Ovary (tissue), 7 donors: ENCODE measurements at regions not wholly inside any gene's neighbourhood (a gene's known extent, or its start where the extent isn't known, plus 50 kb on each side); places are given as distances from the start of the nearest gene placed in this dataset.

Experiments used
- DNase-seq, 5 donors: peaks; one replicate each; pipeline ENCODE4 v3.0.0-alpha.2; 2019 to 2020
- H3K27ac ChIP-seq, 2 donors: fragments of 200-600 bp; one replicate each; pipeline versions ENCODE4 v1.5.1 to v1.8.0; 2019 to 2022
- H3K27me3 ChIP-seq: fragments of 200-600 bp; one replicate; pipeline ENCODE4 v1.8.0; 2022
- H3K36me3 ChIP-seq: fragments of 200-600 bp; sonication (generic); one replicate; pipeline ENCODE4 v1.5.1; 2019
- H3K4me1 ChIP-seq: one replicate; pipeline ENCODE4 v1.8.1; 2013; ENCODE audit warnings: mild to moderate bottlenecking, moderate library complexity; ENCODE audit not compliant: insufficient read depth
- H3K4me3 ChIP-seq: fragments of 200-600 bp; sonication (generic); one replicate; pipeline ENCODE4 v1.5.1; 2017
- H3K9me3 ChIP-seq, 2 donors: fragments of 200-600 bp in 1 of 2; sonication (generic) in 1 of 2; one replicate each; pipeline versions ENCODE4 v1.5.1 to v1.8.1; 2013 to 2019; ENCODE audit warnings: mild to moderate bottlenecking in 1 of 2, moderate library complexity in 1 of 2
- EP300 ChIP-seq: sonication (generic); formaldehyde crosslinking; IDR thresholded peaks from one replicate; pipeline ENCODE4 v1.6.1; 2017; ENCODE audit warnings: antibody characterized with exemption
- POLR2A ChIP-seq: fragments of 450-650 bp; IDR thresholded peaks from one replicate; pipeline ENCODE4 v1.6.1; 2017; ENCODE audit warnings: antibody characterized with exemption, mild to moderate bottlenecking, moderate library complexity
- WGBS, 3 donors: extraction: QIAGEN DNeasy Blood & Tissue Kit in 1 of 3; methylation state at CpG; one replicate each; pipeline versions ENCODE4 v1.1.5 to v1.1.7; 2013 to 2017; 5-methylcytosine and 5-hydroxymethylcytosine counted together
- intact Hi-C, 4 donors: fragments of 100-400 bp; cut with DNase I; formaldehyde crosslinking; loops; one replicate each; pipeline versions ENCODE4 v1.11.0 to v1.15.1; 2022 to 2023
- TF ChIP-seq, protein P1 (sequence below), 3 donors: fragments of 450-650 bp in 2 of 3; fragments of 200-600 bp in 1 of 3; IDR thresholded peaks; one replicate each; pipeline versions ENCODE4 v1.5.1 to v1.8.0; 2016 to 2022; ENCODE audit warnings: antibody characterized with exemption in 3 of 3, mild to moderate bottlenecking in 1 of 3
- donor health status: DM: no; HTN: no; CAD: no; lungs with moderate emphysema.
- donor health status: DM: no; HTN: no; CAD: no.
- donor health status: Bipolar disorder and iron deficiency.
- donor health status: DM: no; HTN: no; CAD: no.
- donor health status: DM: yes; HTN: yes; CAD: no.

DNA sequence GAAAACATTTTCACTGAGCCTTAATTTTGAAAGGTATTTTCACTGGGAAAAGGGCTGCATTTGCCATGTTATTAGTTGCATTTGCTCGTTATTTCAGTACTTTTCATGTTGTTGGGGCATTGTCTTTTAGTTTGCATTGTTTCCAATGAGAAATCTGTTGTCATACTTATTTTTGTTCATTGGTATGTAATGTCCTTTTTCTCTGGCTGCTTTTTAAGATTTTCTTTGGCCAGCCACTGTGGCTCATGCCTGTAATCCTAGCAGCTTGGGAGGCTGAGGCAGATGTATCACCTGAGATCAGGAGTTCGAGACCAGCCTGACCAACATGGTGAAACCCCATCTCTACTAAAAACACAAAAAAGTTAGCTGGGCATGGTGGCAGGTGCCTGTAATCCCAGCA is 379.9 kb downstream of the SAMD5 start:
- Histone ChIP-seq H3K27ac (no peak overlapping the region), H3K9me3 (no peaks in the 10 kb centered on the region), H3K36me3 (no peaks in the 10 kb centered on the region), H3K27me3 (no peaks in the 10 kb centered on the region), H3K4me1 (peaks cover 2% of the 10 kb centered on the region), H3K4me3 (no peak overlapping the region)
- WGBS, 3 donors = 89 to 97% (median 95%) methylated on average over 2 of the region's 2 CpGs
- DNase-seq = no peak
- no peak for TF ChIP-seq EP300
- TF ChIP-seq POLR2A = no peak
- TF ChIP-seq, protein P1, sequence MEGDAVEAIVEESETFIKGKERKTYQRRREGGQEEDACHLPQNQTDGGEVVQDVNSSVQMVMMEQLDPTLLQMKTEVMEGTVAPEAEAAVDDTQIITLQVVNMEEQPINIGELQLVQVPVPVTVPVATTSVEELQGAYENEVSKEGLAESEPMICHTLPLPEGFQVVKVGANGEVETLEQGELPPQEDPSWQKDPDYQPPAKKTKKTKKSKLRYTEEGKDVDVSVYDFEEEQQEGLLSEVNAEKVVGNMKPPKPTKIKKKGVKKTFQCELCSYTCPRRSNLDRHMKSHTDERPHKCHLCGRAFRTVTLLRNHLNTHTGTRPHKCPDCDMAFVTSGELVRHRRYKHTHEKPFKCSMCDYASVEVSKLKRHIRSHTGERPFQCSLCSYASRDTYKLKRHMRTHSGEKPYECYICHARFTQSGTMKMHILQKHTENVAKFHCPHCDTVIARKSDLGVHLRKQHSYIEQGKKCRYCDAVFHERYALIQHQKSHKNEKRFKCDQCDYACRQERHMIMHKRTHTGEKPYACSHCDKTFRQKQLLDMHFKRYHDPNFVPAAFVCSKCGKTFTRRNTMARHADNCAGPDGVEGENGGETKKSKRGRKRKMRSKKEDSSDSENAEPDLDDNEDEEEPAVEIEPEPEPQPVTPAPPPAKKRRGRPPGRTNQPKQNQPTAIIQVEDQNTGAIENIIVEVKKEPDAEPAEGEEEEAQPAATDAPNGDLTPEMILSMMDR (IDR thresholded peaks at IDR 0.05) = no peak
- intact Hi-C loops = no loop called here

DNA sequence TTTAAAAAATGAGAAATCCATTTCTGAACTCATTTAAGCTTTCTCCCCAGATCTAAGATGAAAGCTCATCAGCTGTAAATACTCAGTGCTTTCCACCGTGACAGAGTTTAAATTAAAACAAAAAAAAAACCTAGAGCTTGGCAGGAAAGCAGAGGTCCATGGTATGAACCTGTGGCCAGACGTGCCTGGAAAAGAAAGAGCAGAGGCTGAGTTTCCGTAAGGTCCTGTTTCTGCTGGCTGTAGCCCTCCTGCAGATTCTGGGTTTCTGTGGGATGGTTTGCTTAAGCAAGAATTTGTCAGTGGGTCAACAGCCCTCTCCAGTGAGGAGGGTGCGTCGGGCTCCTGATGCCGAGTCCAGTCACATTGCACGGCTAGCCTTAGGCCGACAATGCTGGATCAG is 383.2 kb downstream of the SAMD5 start:
- intact Hi-C loops = no loop called here
- Histone ChIP-seq H3K27me3 (no peaks in the 10 kb centered on the region), H3K4me3 (no peak overlapping the region), H3K27ac (no peak overlapping the region), H3K36me3 (no peaks in the 10 kb centered on the region), H3K9me3 (no peaks in the 10 kb centered on the region), H3K4me1 (peaks cover 2% of the 10 kb centered on the region)
- TF ChIP-seq, protein P1 (IDR thresholded peaks at IDR 0.05) = no peak
- TF ChIP-seq EP300 = no peak
- no peak for TF ChIP-seq POLR2A
- DNase-seq = no peak
- WGBS, 3 donors = 14 to 32% (median 22%) methylated on average over 8 of the region's 8 CpGs

DNA sequence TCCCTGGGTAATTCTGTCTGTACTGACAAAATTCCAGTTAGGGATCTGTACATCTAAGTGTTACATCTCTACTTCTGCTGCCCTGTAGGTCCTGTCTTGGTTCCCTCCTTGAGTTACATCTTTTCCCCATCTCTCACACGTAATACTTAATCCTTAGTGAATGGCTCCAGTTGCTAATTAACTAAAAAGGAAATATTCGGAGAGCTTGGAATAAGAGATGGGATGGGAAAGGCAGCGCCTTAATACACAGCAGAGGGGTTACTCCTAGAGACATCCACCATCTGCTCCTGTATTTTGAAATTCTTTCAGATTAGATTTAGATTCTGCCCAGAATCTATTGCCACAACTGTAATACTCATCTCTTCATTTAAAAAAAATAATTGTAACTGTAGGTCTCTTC is 384.0 kb downstream of the SAMD5 start:
- no peak overlapping the region for H3K4me3 ChIP-seq
- H3K36me3 ChIP-seq = no peaks in the 10 kb centered on the region
- intact Hi-C loops = no loop called here
- no peak for DNase-seq
- no peaks in the 10 kb centered on the region for H3K27me3 ChIP-seq
- TF ChIP-seq, protein P1 (IDR thresholded peaks at IDR 0.05) = no peak
- TF ChIP-seq POLR2A = no peak
- TF ChIP-seq EP300 = no peak
- H3K4me1 ChIP-seq = peaks cover 2% of the 10 kb centered on the region
- H3K27ac ChIP-seq = no peak overlapping the region
- WGBS, 3 donors = 59 to 64% (median 62%) methylated on average over 3 of the region's 3 CpGs
- H3K9me3 ChIP-seq = no peaks in the 10 kb centered on the region

DNA sequence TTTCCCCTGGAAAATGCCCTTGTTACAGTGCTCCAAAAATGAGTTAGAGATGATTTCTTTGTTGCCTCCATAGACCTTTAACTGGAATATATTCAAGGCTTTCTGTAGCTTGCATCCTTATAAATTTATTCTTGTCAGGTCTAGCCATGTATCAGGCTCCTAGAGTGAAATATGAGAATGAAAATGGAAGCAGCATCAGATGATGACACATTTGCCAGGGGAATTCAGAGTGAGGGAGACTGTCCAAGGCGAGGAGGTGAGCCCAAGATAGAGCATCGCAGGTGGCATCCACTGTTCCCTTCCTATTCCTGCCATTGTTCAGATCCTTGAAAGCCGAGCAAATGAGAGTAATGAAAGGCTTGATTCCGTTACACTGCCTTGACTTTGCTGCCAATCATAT is 386.8 kb downstream of the SAMD5 start:
- Histone ChIP-seq H3K27ac (no peak overlapping the region), H3K9me3 (no peaks in the 10 kb centered on the region), H3K27me3 (no peaks in the 10 kb centered on the region), H3K4me3 (no peak overlapping the region), H3K36me3 (no peaks in the 10 kb centered on the region), H3K4me1 (peaks cover 2% of the 10 kb centered on the region)
- intact Hi-C loops = no loop called here
- no peak for DNase-seq
- TF ChIP-seq POLR2A = no peak
- TF ChIP-seq, protein P1 (IDR thresholded peaks at IDR 0.05) = no peak
- TF ChIP-seq EP300 = no peak
- 92 to 96% (median 95%) methylated on average over 4 of the region's 4 CpGs for WGBS, 3 donors
